Nucleus accumbens (tissue), 56 donors: ENCODE measurements at regions not wholly inside any gene's neighbourhood (a gene's known extent, or its start where the extent isn't known, plus 50 kb on each side); places are given as distances from the start of the nearest gene placed in this dataset.
"Not testable (repeated sequence)": the region's sequence is repeated elsewhere in the genome, so short reads cannot be mapped to it uniquely, and the experiment has no call there.

Experiments
- DNase-seq, 56 donors: peaks; one replicate each; lab custom pipeline; 2025; lab: John Stamatoyannopoulos, UW

DNA sequence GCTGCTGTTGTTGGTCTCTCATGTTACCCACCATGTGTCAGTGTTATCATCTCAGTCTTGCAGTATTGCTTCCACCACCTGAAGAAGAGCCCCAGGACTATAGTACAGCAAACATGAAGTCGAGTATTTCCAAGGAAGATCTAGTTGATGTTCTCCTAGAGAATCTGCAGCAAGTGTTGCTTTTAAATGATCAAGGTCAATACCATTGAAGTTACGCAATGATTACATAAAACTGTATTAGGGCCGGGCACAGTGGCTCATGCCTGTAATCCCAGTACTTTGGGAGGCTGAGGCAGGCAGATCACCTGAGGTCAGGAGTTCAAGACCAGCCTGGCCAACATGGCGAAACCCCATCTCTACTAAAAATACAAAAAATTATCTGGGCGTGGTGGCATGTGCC is 173.9 kb downstream of the TJP1 start:
- DNase-seq = not testable (repeated sequence)

- no peak for DNase-seq
Measured at GRCh38 chr15:29645841-29646240, 176.4 kb downstream of the TJP1 start.

DNA sequence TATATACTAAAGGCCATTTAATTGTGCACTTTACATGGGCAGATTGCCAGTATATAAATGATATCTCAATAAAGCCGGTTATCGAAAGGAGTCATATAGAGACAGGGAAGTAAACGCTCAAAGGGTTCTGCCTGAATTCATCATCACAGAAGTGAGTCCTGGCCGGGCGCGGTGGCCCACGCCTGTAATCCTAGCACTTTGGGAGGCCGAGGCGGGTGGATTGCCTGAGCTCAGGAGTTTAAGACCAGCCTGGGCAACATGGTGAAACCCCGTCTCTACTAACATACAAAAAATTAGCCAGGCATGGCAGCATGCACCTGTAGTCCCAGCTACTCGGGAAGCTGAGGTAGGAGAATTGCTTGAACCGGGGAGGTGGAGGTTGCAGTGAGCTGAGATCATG is 177.9 kb downstream of the TJP1 start:
- DNase-seq = not testable (repeated sequence)

DNA sequence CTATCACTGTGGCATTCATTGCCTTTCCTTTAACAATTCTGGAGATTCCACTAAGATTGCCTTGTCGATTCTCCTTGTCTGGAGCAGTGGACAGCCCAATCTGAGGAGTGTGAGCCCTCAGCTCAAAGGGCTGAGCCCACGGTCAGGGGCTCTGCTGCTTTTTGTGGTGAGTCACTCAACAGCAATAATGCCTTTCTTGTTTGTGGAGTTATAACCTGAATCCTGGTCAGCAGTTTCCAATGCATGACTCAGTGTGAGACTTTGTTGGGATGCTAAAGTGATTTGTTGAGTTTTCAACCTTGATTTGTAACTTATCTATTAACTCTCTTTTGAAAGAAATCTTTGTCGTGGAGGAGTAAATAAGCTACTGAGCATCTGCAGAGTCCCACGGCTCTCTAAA is 183.5 kb downstream of the TJP1 start:
- no peak for DNase-seq

DNA sequence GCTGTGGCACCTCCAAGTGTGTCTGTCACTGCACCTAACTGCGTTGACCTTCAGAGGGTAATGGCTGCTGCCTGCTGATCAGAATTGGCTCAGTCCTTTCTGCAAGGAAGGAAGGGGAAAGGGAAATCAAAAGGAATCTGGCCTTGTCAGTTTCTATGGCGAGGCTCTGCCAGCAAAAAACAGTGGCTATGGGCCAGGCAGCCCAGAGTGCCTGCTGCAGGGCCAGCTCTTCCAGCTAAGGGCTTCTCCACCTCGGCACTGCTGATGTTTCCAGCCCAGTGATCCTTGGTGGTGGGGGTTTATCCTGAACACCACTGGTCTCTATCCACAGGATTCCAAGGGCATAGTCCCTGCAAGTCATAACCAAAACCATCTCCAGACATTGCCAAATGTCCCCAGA is 184.3 kb downstream of the TJP1 start:
- no peak for DNase-seq

GRCh38 chr15:29637555-29637954 is 184.7 kb downstream of the TJP1 start:
- DNase-seq = no peak

GRCh38 chr15:29636921-29637320 is 185.3 kb downstream of the TJP1 start:
- peak in 1 of 56 donors; percentile 8 for DNase-seq

DNA sequence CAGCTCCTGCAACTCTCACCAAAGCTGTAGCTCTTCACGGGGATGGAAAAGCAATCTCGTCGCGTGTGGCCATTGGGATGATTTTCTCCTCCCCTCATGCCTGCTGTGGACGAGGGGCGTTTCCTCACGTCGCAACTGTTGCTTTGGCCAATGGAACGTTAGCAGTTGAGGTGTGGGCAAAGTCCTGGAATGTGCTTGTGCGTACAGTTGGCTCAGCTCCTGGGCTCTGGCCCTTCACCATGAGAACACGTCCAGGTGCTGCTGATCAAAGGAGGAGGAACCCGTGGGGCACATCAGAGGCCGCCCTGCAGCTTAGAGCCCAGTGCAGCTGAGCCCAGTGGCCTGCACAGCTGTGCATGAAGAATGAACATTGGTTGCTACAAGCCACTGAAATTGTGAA is 186.1 kb downstream of the TJP1 start:
- DNase-seq = no peak

DNA sequence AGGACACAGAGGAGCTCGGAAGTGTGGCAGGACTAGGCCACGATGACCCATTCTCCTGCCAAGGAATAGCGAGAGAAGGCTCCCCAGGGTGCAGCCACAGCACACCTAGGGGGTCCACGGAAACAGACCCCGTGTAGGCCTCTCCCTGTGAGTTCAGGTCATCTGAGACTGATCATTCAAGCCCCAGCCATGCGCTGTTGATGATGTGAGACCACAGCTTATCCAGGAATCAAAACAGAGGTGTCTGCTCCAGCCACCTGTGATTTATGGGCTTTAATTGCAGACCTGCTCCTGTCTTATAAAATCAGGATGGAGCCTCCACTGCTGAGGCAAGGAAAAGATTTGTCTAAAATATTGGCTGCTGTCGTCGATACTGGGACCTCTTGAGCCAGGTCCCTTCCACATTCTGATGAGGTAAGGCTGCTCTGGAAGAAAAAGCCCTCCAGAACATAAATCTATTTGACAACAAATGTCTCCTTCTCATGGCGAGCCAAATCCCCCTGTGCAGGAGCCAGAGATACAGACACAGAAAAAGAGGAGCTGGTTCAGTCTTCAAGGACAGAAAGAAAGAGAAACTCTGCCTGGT is 186.7 kb downstream of the TJP1 start:
- DNase-seq = no peak

DNA sequence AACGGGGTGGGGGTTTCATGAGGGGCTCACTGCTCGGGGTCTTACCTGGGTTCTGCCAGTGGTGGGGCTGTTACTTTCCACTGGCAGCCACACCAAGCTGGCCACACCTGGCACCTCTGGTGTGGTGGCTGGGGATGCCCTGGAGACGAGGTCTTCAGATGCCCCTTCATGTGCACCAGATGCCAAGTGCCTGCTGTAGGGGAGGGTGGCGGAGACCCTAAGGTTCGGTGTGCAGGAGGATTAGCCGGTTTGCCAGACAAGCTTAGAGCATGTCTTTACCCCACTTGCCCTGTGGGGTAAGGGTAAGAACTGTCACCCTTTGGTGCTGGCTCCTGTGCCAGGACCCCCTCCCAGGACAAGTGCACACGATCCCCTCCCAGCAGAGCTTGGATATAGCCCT is 188.3 kb downstream of the TJP1 start:
- no peak for DNase-seq

DNA sequence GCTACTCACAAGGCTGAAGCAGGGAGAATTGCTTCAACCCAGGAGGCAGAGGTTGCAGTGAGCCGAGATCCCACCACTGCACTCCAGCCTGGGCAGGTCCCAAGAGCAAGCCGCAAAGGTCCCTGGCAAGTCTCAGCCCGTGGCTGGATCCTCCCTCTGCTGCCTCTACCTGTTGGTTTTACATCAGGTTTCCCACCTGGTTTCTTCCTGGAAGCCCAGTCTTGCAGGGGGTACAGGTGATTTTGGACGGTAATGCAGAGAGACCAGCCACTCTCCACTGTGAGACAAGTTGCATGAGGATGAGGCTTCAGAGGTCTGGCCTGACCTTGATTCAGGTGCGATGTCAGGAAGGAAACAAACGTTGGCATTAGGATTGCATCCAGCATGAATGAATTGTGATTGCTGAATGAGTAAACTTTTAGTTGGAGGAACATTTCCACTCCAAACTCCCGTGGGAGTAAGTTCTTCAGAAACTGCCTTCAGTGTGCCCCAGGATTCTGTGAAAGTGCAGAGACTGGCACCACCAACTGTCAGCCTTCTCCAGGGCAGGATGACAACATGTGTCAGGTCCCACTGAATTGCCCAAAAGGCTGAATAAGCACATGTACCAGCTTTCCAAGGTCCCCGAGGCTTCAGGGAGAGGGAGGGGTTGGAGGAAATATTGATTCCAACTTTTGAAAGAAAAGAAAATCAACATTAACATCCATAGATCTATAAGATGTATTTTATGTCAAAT is 189.4 kb downstream of the TJP1 start:
- DNase-seq = no peak

- DNase-seq = peak in 1 of 56 donors; percentile 12
Measured at GRCh38 chr15:29631076-29632070, 190.9 kb downstream of the TJP1 start.

- DNase-seq = no peak
Measured at GRCh38 chr15:29624271-29624670, 198.0 kb downstream of the TJP1 start.

- peak in 1 of 56 donors; percentile 4 for DNase-seq
Measured at GRCh38 chr15:29623116-29623639, 199.1 kb downstream of the TJP1 start.

- DNase-seq = peak in 1 of 56 donors; percentile 10
Measured at GRCh38 chr15:29622637-29623036, 199.6 kb downstream of the TJP1 start.

GRCh38 chr15:29621616-29622015 is 200.7 kb downstream of the TJP1 start:
- no peak for DNase-seq

DNA sequence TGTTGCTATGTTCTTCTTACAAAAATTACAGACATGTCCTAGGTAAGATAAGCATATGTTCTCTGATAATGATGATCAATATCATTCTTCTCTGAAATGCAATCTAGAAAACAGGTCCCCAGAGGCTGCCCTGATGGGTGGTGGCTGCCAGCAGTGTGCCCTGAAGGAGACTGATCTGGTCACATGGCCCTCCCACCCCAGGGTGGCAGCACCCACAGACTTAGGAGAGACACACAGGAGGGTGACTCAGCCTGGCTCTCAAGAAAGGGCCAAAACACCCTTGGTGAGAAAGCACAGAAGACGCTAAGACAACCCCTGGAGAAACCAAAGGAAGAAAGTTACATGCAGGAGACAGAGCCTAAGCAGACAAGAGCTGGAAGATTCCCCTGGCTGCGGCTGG is 203.7 kb downstream of the TJP1 start:
- DNase-seq = no peak

GRCh38 chr15:29616512-29616911 is 205.8 kb downstream of the TJP1 start:
- DNase-seq = no peak

DNA sequence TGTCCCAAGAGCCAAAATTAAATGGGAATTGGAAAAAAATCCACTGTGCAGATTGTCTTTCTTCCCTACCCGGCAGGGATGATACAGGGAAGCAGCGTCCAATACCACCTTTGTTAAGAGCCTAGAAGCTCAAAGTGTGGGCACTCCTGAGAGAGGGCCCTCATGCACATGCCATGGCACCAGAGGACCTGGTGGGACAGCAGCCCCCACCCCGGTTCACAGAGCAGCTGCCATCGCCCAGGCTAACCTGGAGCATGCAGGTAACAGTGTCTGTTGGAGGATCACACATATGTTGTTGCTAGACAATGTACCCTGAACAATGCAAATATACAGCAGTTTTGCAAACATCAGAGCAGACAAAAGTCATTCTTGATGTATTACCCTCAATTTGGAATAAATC is 206.5 kb downstream of the TJP1 start:
- DNase-seq = no peak

DNA sequence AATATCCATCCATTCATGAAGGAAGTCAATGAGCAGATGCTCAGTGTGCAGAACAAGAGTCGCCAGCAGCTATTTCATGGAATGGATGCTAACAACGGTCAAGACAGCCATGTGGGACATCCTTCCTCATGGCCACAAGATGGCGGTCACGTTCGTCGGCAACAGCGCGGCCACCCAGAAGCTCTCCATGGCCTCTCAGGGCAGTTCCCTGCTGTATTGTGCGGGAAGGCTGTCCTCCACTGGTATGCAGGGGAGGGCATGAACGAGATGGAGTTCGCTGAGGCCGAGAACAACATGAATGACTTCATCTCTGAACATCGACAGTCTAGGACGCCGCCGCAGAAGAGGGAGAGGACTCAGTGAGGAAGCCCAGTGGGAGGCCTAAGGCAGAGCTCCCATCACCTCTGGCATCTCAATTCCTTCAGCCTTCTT is 208.3 kb downstream of the TJP1 start:
- DNase-seq = no peak

- no peak for DNase-seq
Measured at GRCh38 chr15:29612701-29613100, 209.6 kb downstream of the TJP1 start.
